ENCODE measurements at regions not wholly inside any gene's neighbourhood (a gene's known extent, or its start where the extent isn't known, plus 50 kb on each side); places are given as distances from the start of the nearest gene placed in this dataset.

DNA sequence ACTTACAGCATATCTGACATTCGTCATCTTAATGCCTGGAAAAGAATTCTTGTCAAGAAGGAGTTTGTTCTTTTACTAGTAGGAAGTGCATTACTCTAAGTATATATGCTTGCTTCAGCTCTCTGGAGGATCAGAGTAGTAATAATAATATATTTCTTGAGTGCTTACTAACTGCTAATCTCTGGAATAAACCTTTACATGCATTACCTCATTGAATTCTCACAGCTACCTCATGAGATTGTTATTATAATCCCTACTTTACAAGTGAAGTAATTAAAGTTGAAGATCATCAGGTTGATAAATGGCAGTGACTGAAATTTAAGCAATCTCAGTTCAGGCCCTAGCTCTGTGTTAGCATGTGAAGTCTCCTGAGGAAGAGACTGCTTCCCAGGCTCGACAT, 115.0 kb upstream of the PDE5A start:
- Histone ChIP-seq H3K9ac (ENCODE audit: low read length) (no peak overlapping the region), H3K27me3 (ENCODE audit: insufficient read depth, low read depth, low read length) (no peaks in the 10 kb centered on the region), H3F3A (ENCODE audit: insufficient read depth, low read length, poor library complexity, severe bottlenecking) (no peaks in the 10 kb centered on the region)

DNA sequence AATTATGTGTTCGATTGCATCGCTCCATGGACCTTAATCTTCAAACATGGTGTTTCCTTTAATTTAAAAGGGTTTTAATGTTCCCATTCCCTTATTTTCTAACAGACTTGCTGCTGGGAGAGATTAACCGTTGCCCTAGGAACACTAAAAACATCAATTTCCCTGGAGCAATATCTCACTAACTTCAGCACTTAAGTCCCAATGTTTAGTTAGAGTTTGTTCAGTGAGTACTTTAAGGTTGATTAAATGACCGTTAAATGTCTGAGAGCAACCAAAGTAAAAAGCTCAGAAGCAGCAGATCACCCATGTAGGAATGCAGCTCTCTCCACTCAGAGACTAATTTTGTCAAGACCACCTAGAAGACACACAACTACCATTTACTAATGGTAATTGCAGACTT, 111.2 kb upstream of the PDE5A start:
- Histone ChIP-seq H2AFZ (ENCODE audit: low read depth, low read length) (no peak overlapping the region), H3K9me3 (ENCODE audit: low read length) (no peaks in the 10 kb centered on the region), H3K9ac (ENCODE audit: low read length) (no peak overlapping the region), H3K4me2 (ENCODE audit: low read length) (no peak overlapping the region), H3K36me3 (ENCODE audit: insufficient read depth, low read length) (no peaks in the 10 kb centered on the region), H3K4me3 (ENCODE audit: low read length) (no peak overlapping the region), H3F3A (ENCODE audit: insufficient read depth, low read length, poor library complexity, severe bottlenecking) (no peaks in the 10 kb centered on the region), H3K9me2 (ENCODE audit: insufficient read depth, low read length) (no peaks in the 10 kb centered on the region), H4K20me1 (ENCODE audit: insufficient read depth) (no peaks in the 10 kb centered on the region), H3K79me2 (replicated peaks; ENCODE audit: insufficient read depth, low read length) (no peaks in the 10 kb centered on the region), H3K27ac (ENCODE audit: low read length) (no peak overlapping the region), H3K27me3 (ENCODE audit: insufficient read depth, low read depth, low read length) (no peaks in the 10 kb centered on the region)
- no peak for TF ChIP-seq MXI1 (conservative IDR thresholded peaks at IDR 0.05; ENCODE audit: poor library complexity, severe bottlenecking)
- TF ChIP-seq TAF1 (IDR thresholded peaks at IDR 0.05; ENCODE audit: low read depth): no peak
- TF ChIP-seq, protein P1, sequence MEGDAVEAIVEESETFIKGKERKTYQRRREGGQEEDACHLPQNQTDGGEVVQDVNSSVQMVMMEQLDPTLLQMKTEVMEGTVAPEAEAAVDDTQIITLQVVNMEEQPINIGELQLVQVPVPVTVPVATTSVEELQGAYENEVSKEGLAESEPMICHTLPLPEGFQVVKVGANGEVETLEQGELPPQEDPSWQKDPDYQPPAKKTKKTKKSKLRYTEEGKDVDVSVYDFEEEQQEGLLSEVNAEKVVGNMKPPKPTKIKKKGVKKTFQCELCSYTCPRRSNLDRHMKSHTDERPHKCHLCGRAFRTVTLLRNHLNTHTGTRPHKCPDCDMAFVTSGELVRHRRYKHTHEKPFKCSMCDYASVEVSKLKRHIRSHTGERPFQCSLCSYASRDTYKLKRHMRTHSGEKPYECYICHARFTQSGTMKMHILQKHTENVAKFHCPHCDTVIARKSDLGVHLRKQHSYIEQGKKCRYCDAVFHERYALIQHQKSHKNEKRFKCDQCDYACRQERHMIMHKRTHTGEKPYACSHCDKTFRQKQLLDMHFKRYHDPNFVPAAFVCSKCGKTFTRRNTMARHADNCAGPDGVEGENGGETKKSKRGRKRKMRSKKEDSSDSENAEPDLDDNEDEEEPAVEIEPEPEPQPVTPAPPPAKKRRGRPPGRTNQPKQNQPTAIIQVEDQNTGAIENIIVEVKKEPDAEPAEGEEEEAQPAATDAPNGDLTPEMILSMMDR (IDR thresholded peaks at IDR 0.05; ENCODE audit: poor library complexity, severe bottlenecking): no peak
- TF ChIP-seq EZH2 (IDR thresholded peaks at IDR 0.05; ENCODE audit: borderline replicate concordance, insufficient read depth, low read length, poor library complexity, severe bottlenecking): no peak
- TF ChIP-seq RAD21 (conservative IDR thresholded peaks at IDR 0.05): no peak
- TF ChIP-seq SMC3 (conservative IDR thresholded peaks at IDR 0.05; ENCODE audit: poor library complexity): no peak
- TF ChIP-seq, protein P2, sequence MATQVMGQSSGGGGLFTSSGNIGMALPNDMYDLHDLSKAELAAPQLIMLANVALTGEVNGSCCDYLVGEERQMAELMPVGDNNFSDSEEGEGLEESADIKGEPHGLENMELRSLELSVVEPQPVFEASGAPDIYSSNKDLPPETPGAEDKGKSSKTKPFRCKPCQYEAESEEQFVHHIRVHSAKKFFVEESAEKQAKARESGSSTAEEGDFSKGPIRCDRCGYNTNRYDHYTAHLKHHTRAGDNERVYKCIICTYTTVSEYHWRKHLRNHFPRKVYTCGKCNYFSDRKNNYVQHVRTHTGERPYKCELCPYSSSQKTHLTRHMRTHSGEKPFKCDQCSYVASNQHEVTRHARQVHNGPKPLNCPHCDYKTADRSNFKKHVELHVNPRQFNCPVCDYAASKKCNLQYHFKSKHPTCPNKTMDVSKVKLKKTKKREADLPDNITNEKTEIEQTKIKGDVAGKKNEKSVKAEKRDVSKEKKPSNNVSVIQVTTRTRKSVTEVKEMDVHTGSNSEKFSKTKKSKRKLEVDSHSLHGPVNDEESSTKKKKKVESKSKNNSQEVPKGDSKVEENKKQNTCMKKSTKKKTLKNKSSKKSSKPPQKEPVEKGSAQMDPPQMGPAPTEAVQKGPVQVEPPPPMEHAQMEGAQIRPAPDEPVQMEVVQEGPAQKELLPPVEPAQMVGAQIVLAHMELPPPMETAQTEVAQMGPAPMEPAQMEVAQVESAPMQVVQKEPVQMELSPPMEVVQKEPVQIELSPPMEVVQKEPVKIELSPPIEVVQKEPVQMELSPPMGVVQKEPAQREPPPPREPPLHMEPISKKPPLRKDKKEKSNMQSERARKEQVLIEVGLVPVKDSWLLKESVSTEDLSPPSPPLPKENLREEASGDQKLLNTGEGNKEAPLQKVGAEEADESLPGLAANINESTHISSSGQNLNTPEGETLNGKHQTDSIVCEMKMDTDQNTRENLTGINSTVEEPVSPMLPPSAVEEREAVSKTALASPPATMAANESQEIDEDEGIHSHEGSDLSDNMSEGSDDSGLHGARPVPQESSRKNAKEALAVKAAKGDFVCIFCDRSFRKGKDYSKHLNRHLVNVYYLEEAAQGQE (IDR thresholded peaks at IDR 0.05; ENCODE audit: borderline replicate concordance): no peak
- TF ChIP-seq POLR2AphosphoS5 (IDR thresholded peaks at IDR 0.05): no peak
- no peak for TF ChIP-seq EP300 (conservative IDR thresholded peaks at IDR 0.05; ENCODE audit: poor library complexity, severe bottlenecking)

More for the DNA sequence above, 115.0 kb upstream of the PDE5A start:
- Histone ChIP-seq H3K9me2 (ENCODE audit: insufficient read depth, low read length) (no peaks in the 10 kb centered on the region), H3K4me2 (ENCODE audit: low read length) (no peak overlapping the region), H4K20me1 (ENCODE audit: insufficient read depth) (no peaks in the 10 kb centered on the region), H3K27ac (ENCODE audit: low read length) (no peak overlapping the region), H3K9me3 (ENCODE audit: low read length) (no peaks in the 10 kb centered on the region), H3K79me2 (replicated peaks; ENCODE audit: insufficient read depth, low read length) (no peaks in the 10 kb centered on the region), H2AFZ (ENCODE audit: low read depth, low read length) (no peak overlapping the region), H3K4me3 (ENCODE audit: low read length) (no peak overlapping the region), H3K36me3 (ENCODE audit: insufficient read depth, low read length) (no peaks in the 10 kb centered on the region)
- TF ChIP-seq TAF1 (IDR thresholded peaks at IDR 0.05; ENCODE audit: low read depth): no peak
- no peak for TF ChIP-seq EZH2 (IDR thresholded peaks at IDR 0.05; ENCODE audit: borderline replicate concordance, insufficient read depth, low read length, poor library complexity, severe bottlenecking)
- TF ChIP-seq, protein P2 (IDR thresholded peaks at IDR 0.05; ENCODE audit: borderline replicate concordance): no peak
- no peak for TF ChIP-seq MXI1 (conservative IDR thresholded peaks at IDR 0.05; ENCODE audit: poor library complexity, severe bottlenecking)
- TF ChIP-seq POLR2AphosphoS5 (IDR thresholded peaks at IDR 0.05): no peak
- TF ChIP-seq EP300 (conservative IDR thresholded peaks at IDR 0.05; ENCODE audit: poor library complexity, severe bottlenecking): no peak

All from neural cell (in vitro differentiated cells).